Fibroblast of mammary gland (primary cell): ENCODE measurements at regions not wholly inside any gene's neighbourhood (a gene's known extent, or its start where the extent isn't known, plus 50 kb on each side); places are given as distances from the start of the nearest gene placed in this dataset.
A peak's percentile ranks its signal among the peaks of the same experiment; 100 is the strongest.

Experiments used
- DNase-seq: peaks from one replicate; pipeline ENCODE4 v3.0.0-alpha.2; 2010; ENCODE audit warnings: low read depth
- H3K4me3 ChIP-seq: 2 replicates; pipeline ENCODE4 v1.5.1; 2011; ENCODE audit warnings: low read depth, mild to moderate bottlenecking, low read length, moderate library complexity; ENCODE audit not compliant: control insufficient read depth
- TF ChIP-seq, protein P1 (sequence below): conservative IDR thresholded peaks from 2 replicates; pipeline ENCODE4 v1.5.1; 2011; ENCODE audit warnings: low read depth, low read length, inconsistent platforms; ENCODE audit not compliant: control insufficient read depth, insufficient read depth

DNA sequence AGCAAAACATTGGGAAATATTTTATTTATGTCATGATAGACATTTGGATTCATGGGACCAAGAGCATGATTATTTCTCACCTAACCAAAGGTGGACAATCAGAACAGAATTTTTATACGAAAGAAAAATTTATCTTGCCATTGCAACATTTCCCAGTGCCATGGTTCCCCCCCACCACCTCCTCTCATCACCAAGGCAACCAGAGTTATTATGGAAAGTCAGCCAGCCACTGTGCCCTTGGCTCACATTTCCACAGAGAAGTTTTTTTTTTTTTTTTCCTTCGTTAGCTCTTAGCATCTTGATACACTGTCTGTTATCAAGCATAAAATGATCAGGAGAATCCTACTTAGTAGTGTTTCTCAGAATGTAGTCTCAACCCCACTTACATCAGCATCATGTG lies 176.4 kb upstream of the TMTC1 start:
- H3K4me3 ChIP-seq = no peak overlapping the region
- DNase-seq = no peak
- TF ChIP-seq, protein P1, sequence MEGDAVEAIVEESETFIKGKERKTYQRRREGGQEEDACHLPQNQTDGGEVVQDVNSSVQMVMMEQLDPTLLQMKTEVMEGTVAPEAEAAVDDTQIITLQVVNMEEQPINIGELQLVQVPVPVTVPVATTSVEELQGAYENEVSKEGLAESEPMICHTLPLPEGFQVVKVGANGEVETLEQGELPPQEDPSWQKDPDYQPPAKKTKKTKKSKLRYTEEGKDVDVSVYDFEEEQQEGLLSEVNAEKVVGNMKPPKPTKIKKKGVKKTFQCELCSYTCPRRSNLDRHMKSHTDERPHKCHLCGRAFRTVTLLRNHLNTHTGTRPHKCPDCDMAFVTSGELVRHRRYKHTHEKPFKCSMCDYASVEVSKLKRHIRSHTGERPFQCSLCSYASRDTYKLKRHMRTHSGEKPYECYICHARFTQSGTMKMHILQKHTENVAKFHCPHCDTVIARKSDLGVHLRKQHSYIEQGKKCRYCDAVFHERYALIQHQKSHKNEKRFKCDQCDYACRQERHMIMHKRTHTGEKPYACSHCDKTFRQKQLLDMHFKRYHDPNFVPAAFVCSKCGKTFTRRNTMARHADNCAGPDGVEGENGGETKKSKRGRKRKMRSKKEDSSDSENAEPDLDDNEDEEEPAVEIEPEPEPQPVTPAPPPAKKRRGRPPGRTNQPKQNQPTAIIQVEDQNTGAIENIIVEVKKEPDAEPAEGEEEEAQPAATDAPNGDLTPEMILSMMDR = no peak

DNA sequence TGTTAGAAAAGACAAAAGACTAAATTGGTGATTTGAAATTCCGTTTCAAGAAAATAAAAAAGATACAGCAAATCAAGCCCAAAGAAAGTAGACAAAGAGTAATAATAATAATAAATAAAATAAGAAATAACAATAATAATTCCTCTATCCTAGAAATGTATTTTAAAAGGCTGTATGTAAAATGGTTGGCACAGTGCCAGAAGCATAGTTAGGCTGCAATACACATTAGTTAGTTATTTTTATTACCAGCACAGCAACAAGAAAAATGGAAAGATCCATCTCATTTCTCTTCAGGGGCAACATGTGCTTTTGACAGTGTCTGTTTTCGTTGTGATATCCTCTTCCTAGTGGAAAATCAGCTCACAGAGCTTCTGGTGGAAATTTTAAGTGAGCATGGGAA lies 174.1 kb upstream of the TMTC1 start:
- TF ChIP-seq, protein P1 = no peak
- peak; percentile 2 for DNase-seq
- H3K4me3 ChIP-seq = no peak overlapping the region

DNA sequence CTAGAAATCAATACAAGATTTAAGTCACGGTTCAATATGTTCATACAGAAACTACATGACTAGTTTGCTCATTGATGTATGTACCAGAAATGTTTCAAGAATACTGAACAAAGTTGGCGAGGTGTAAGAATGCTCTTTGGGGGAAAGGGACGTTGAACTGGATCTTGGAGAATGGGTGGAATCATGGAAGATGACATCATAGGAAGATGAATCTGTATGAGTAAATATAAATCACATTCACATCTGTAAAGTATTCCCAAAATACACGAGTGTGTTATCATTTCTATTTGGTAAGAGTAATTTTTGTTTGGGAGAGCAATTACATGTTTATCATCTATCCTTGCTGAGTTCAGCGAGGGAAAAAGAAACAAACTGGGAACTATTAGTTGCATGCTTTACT lies 162.2 kb upstream of the TMTC1 start:
- DNase-seq = no peak
- TF ChIP-seq, protein P1 = no peak
- no peak overlapping the region for H3K4me3 ChIP-seq

DNA sequence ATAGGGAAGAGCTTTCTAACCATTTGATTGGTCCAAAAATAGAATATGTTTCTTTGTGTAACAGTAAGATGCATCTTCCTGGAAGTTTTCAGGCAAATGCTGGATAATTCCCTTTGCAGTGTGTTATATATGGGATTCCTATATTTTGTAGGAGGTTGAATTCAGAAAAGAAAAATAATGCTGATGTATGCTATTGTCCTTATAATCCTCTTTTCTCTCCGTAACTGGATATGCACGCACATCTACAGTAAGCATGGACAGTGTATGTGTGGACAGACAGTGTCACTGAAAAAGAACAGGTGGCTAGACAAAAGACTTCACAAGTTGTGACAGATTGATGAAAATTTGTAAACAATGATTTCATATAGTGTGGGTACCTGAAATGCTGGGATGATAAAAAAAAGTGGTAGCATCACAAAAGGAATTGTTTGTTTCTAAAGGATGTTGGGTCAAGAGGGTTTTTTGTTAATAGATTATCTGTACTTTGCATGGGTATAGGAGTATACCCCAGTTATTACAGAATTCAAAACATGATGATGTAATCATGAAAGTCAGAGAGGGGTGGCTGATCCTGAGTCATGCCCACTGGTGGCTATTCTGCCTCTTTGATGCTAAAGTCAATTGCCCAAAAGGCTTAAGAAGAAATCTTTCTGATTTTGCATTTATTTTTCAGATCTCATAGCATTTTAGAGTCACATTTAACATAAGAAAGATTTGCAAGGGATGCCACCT lies 160.7 kb upstream of the TMTC1 start:
- TF ChIP-seq, protein P1 = no peak
- no peak overlapping the region for H3K4me3 ChIP-seq
- no peak for DNase-seq

DNA sequence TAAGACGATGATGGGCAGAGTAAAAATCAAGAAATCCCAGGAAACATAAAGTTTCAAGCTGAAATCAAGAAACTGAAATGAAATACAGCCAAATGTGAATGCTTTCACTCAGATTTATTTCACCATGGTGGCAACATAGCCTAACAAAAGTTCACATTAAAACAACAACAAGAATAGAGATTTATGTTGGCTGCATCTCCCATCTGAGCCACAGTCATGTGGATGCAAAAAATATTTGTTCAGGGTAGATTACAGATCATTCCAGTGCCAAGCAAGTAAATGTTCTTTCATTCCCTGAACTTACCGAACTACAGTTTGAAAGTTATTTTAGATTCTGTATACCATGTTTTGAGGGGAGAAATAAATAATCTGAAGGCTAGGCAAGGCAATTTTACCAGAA lies 159.9 kb upstream of the TMTC1 start:
- TF ChIP-seq, protein P1 = no peak
- no peak for DNase-seq

DNA sequence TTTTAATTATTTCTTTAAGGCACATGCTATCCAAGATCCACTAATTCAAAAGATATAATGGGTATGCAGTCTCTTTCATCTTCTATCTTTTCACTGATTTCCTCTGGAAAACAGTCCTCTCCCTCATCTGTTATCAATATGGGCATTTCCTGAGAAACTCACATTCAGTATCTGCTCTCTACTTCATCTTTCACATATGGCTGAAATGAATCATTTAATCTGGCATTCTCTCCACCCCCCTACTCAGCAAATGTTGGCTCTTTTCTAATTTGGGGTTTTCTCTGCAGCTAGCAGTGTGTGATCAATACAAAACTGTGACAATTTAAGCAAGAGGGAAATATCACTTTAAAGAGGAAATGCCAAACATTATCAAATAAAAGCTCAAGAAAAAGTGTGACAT lies 157.1 kb upstream of the TMTC1 start:
- TF ChIP-seq, protein P1 = no peak
- H3K4me3 ChIP-seq = no peak overlapping the region
- DNase-seq = no peak

More for the DNA sequence above, 159.9 kb upstream of the TMTC1 start:
- no peak overlapping the region for H3K4me3 ChIP-seq
